ENCODE measurements at regions not wholly inside any gene's neighbourhood (a gene's known extent, or its start where the extent isn't known, plus 50 kb on each side); places are given as distances from the start of the nearest gene placed in this dataset.
"Not testable (repeated sequence)": the region's sequence is repeated elsewhere in the genome, so short reads cannot be mapped to it uniquely, and the experiment has no call there.

DNA sequence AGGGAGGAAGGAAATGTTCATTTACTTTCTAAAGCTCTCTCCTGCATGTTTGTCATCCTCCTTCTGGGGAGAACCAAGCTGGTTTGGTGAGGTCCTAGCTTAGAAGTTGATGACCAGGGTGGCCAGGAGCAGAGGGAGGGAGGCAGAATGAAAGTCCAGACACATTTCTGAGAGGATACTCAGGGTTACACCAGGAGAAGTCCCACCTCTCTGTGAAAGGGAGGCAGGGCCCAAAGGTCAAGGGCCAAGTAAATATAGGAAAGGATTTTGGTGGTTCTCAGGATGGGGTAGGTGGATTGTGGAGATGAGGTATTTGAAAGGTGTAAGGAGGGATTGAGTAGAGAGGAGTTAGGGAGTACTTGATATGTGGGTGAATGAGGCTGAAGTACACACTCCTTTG is 58.0 kb upstream of the FBXO11 start:
- no peak for DNase-seq

DNA sequence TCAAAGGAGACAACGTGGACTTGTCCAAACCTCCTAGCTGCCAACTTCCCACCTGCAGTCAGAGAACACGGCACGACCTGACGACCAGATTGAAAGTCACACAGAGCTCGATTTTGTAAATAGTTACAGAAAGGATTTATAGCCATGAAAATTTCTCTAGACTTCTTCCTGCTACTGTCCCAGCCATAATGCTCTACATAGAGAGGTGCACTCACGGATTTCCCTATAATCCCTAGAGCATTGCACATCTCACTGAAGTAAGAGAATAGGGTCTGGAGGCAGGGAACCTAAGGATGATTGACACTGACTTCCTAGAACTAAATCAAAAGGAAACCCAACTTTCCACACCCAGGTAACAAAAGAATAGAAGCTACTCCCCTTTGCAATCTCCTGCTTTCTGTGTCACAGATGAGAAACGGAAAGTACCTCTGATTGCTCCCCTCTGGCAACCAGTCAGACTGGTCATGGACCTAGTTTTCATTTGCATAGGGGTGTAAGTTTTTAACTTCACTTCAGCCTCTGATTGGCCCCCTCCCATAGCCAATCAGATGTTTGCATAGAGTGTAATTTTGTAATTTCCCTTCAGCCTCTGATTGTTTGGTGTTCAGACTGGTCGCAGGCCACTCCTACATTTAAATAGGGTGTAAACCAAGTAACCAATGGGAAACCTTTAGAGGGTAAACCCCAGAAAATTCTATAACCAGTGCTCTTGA is 58.6 kb upstream of the FBXO11 start:
- DNase-seq, result no peak

DNA sequence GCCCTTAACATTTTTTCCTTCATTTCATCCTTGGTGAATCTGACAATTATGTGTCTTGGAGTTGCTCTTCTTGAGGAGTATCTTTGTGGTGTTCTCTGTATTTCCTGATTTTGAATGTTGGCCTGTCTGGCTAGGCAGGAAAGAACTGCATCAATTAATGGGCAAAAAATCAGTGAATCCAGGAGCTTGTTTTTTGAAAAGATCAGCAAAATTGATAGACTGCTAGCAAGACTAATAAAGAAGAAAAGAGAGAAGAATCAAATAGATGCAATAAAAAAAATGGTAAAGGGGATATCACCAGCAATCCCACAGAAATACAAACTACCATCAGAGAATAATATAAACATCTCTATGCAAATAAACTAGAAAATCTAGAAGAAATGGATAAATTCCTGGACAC is 70.4 kb upstream of the FBXO11 start:
- not testable (repeated sequence) for DNase-seq

DNA sequence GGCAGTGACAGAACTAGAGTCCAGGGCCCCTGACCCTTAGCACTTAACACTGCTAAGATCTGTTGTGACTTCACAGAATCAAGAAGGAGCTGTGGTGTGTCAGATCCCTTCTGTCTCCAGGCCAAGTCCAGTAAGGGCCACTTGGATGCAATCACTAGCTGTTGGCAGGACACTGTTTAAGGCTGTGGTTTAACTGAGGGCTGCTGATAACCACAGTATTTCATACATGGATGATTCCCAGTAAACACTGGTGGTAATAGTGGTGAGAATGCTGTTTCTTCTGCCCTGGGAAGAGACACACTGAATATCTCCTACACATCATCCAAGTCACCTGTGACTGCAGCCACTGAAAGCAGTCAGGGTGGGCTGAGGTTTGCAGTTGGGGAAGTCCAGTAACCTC is 77.7 kb upstream of the FBXO11 start:
- no peak for DNase-seq

DNA sequence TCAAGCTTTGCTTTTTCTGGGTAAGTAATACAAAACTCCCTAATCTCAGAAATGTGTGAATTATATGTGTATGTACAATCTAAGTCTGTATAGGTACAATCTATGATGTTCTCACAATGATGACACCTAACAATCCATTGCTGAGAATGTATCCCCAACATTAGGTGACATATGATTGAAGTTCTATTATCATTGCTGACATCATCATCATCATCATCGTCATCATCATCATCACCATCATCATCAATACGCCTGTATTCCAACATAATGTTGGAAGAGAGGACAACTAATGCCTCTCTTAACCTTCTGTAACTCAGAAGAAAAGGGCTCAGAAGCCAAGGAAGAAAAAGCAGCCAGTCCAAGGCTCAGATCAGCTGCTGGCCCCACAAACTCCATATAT is 84.2 kb upstream of the FBXO11 start:
- DNase-seq, result no peak

DNA sequence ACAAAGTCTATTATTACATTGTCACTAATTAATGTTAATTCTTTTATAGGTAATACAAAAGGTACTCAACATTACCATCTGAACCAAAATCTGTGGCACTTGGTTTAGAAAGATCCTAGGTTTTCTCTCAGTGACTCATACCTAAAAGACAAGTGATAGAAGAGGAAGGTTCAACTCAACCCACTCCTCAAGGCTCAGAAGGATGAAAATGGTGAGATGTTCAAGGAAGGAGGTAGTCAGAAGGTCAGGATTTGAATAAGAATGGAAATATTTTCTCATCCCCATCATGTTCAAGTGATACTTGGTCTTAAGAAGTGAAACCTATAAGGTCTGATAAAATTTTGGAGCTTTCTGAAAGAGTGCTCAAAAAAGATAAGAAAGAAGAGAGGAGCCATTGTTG is 86.4 kb upstream of the FBXO11 start:
- DNase-seq, result no peak

DNA sequence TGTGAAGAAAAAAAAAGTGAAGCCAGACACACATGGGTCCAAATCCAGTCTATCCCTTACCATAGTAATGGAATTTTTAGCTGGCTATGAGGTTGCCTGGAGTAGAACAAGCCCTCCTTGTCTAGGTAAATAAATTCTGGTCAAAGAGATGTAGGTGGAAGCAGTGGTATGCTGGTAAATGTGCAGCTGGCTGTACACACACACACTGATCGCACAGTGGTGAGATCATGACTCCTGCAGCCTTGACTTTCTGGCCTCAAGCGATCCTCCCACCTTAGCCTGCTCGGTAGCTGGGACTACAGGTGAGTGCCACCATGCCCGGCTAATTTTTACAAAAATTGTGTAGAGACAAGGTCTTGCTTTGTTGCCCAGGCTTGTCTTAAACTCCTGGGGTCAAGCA is 90.5 kb upstream of the FBXO11 start:
- DNase-seq, result no peak

DNA sequence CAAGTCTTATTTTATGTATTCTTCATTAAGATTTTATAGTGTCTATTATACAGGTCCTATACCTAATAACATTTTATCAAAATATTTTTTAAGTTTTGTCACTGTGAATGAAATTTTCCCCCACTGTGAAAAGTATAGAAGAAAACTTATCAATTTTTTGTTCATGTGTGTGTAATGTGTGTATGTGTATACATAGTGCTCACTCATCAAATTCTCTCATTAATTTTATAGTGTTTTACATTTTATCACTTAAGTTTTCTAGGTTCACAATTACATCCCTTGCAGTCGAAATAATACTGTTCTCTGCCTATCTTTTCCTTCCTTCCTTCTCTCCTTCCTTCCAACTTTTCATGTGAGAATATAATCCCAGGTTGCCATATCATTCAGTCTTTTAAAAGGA is 93.2 kb upstream of the FBXO11 start:
- DNase-seq, result no peak

DNA sequence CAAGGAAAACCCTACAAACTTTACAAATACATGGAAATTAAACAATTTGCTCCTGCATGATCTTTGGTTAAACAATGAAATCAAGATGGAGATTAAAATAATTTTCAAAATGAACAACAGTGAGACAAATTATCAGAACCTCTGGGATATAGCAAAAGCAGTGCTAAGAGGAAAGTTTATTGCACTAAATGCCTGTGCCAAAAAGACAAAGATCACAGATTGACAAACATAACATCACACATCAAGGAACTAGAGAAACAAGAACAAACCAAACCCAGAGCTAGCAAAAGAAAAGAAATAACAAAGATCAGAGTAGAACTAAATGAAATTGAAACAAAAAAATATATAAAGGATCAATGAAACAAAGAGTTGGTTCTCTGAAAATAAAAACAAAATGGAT is 95.2 kb upstream of the FBXO11 start:
- no peak for DNase-seq

DNA sequence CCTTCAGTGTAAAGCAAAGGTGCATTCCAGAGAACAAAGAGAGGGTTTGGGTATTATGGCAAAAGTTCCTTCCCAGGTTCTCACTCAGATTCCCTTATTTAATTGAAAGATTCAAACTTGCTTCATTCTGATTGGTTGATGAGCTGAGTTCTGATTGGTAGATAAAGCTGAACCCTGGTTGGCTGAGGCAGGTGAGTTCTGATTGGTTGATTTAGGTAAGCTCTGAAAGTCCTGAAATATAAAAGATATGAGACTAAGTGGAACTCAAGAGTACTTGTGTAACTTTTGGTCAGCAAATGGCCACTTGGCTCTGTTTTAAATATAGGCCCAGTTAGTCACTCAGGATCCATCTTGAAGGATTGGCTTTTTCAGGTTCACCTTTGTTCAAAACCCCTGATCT is 99.8 kb upstream of the FBXO11 start:
- no peak for DNase-seq

DNA sequence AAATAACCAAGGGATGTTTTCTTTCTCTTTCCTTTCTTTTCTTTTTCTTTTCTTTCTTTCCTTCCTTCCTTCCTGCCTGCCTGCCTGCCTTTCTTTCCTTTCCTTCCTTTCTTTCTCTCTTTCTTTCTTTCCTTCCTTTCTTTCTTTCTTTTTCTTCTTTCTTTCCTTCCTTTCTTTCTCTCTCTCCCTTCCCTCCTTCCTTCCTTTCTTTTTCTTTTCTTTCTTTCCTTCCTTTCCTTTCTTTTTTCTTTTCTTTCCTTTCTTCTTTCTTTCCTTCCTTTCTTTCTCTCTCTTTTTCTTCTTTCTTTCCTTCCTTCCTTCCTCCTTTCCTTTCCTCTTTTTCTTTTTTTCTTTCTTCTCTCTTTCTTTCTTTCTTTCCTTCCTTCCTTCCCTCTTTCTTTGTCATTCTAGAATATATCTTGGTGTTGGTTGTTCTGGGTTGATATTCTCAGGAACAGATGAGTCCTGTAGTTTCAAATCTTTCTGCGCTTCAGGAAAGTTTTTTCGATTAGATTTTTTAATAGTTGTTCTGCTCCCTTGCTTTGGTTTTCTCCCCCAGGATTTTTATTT is 101.5 kb upstream of the FBXO11 start:
- no peak for DNase-seq

DNA sequence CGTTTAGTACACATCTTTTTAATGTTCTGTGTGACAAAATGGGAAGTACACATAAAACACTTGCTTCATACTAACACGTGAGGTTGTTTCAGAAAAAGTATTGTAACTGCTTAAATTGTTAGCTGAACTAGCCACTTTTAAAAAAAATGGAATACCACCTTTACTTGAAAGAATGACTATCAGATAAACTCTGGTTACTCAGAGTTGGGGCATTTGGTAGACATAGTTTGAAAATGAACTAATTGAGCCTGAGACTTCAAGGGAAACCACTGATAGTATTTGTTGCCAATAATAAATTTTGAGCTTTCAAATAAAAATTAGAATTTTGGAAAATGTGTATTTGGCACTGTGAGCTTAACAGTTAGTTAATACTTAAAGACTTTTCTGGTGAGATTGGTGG is 103.0 kb upstream of the FBXO11 start:
- DNase-seq, result no peak

DNA sequence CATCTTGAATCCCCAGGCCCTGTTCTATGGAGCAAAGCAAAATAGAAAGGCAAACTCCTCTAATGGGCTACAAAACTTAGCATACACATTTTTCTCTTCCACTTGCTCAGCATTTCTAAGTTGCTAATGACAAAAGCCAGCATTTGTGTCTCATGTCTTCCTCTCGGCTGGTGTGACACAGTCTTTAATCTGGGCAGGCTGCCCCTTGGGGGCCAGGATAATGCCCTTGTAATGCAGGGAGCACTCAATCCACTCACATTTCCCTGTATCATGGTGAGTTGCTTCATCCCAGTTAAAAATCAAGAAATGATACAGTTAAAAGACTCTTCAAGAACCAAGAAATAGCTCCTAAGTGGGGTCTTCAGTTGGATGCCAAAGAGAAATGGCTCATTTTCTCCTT is 109.1 kb upstream of the FBXO11 start:
- DNase-seq, result peak; percentile 24

DNA sequence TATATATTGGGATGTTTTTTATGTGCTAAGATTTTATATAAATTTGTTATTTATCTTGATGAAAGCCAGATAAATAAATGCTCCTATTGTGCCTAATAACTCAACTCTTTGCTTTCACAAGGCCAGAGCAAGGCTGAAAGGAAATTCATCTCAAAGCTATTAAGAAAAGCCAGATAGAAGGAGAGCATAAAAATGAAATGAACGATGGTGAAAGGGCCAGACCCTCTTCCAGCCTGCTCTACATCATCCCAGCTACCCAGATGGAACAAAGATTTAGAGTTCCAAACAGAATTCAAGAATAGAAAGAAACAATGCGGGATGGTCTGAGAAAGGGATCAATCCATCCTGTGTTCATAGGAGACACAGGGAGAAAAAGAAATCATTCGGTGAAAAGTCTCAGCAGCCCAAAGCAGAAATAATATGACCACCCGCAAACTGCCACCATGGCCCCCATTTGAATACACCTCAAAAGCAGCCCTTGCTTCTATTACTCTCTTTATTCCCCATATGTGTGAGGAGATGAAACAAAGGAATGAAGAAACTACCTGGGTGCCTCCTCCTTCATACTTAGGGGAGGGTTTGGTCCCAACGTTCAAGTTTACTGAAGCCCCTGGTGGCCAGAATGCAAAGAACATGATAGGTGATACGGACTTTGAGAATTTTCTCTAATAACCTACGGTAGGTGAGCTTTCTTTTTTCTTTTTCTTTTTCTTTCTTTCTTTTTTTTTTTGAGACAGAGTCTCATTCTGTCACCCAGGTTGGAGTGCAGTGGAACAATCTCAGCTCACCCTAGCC is 110.1 kb upstream of the FBXO11 start:
- no peak for DNase-seq

DNA sequence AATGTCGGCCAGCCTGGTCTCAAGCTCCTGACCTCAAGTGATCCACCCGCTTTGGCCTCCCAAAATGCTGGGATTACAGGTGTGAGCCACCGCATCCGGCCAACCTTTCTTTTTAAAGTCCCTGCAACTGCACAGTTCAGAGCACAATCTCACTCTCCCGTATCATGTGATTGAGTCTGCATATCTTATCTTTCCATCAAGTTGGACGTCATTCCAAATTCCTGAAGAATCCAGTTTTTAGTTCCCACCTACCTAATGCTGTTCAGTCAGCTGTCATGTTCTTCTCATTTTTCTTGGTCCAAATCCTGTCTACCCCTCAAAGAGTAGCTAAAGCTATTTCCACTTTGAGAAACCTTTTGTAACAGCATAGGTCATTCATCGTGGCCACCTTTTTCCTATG is 110.8 kb upstream of the FBXO11 start:
- no peak for DNase-seq

DNA sequence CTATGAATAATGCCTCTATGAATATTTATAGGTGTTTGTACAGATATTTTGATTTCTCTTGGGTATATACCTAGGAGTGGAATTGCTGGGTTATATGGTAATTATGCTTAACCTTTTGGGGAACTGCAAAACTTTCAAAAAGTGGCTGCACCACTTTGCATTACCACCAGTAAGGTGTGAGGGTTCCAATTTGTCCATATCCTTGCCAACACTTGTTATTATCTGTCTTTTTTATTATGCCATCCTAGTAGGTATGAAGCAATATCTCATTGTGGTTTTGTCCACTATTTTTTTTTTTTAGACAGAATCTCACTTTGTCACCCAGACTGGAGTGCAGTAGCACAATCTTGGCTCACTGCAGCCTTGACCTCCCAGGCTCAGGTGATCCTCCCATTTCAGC is 112.2 kb upstream of the FBXO11 start:
- no peak for DNase-seq

DNA sequence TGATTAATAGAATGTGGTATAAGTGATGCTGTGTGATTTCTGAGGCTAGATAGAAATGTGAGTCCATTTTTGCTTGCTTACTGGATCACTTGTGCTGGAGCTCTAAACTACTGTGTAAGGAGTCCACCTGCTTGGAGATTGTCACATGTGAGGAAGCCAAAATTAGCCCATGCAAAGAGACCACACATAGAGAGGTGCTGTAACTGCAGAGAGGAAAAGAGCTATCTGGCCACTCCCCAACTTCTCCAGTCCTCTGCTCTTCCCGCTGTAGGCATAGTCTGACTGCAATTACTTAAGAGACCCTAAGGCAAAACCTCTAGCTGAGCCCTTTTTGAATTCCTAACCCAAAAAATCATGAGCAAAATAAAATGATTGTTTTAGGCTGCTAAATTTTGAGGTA is 120.6 kb upstream of the FBXO11 start:
- DNase-seq, result no peak

DNA sequence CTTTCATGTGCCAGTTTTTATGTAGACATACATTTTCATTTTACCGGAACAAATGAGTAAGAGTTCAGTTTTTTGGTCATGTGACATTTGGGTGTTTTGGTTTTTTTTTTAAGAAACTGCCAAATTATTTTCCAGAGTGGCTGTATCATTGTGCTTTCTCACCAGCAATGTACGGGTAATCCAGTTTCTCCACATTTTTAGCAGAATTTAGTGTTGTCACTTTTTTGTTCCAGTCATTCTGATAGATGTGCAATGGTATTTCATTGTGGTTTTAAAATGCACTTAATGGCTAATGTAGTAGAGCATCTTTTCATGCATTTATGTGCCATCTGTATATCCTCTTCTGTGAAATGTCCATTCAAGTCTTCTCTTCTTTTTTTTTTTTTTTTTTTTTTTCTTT is 126.5 kb upstream of the FBXO11 start:
- DNase-seq, result no peak

DNA sequence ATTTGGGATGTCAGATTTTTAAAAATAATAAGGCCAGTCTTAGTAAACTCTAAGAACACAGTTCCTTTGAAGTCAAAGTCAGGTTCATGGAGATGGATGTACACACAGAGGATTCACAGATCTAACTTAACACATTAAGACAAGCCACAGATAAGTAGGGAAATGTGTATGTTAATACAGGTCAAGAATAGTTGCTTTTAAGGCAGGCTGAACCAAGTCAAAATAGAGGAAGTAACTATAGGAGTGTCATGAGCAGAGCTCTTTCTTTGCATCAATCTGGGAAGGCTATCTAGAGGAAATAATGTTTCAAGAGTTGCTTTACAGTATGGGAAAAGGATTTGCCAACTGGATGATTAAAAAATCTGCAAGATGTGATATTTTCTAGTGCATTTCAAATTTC is 128.0 kb upstream of the FBXO11 start:
- no peak for DNase-seq

DNA sequence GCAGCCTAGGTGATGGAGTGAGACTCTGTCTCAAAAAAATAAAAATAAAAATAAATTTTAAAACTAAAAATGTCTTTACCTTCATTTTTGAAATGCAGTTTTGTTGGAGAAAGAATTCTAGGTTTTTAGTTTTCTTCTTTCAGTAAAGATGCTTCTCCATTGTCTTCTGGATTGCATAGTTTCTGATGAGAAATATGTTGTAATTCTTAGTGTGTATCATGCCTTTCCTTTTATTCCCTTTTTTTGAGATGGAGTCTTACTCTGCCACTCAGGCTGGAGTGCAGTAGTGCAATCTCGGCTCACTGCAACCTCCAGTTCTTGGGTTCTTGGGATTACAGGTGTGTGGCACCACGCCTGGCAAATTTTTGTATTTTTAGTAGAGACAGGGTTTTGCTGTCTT is 130.0 kb upstream of the FBXO11 start:
- DNase-seq, result no peak

DNA sequence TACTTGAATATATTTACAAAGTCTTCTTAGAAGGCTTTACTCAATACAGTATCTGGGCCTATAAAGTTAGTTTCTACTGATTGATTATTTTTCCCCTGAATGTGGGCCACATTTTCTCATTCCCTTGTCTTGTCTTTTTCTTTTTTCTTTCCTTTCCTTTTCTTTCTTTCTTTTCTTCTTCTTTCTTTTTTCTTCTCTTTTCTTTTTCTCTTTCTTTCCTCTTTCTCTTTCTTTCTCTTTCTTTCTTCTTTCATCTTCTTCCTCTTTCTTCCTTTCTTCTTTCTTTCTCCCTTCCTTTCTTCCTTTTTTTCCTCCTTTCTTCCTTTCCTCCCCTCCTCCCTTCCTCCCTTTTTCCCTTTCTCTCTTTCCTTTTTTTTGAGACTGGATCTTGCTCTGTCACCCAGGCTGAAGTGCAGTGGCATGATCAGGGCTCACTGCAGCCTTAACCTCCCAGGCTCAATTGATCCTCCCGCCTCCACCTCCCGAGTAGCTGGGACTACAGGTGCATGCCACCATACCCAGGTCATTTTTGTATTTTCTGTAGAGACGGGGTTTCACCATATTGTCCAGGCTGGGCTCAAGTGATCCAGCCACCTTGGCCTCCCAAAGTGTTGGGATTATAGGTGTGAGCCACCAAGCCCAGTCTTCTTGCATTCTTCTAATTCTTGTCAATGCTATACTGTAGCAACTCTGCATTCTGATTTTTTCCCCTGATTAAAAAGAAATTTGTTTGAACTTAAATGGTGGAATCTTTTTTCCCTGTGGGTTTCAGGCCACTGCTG is 133.1 kb upstream of the FBXO11 start:
- no peak for DNase-seq

DNA sequence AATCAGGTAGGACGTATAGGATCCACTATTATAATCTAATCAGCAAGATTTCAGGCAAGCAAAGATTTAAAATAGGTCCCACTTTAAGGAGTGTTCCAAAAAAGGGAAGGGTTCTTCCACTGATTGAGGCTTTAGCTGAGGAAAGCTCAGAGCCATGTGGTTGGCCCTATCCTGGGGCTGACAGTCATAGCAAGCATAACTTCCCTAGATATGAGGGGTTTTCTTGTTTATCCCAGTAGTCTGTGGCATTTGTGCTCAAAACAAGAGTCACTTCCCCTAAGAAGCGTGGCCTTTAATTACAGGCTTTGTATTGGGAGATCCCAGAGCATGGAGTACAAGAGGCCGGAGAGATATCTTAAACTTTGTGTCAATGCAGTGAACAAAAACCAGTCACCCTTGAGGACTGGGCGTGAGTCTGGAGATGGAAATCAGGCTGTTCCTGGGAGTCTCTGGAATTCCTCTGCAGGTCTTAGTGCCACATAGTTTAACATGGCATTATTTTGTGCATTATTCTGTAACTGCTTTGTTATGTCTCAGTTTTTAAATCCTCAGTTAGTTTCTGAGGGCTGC is 136.9 kb upstream of the FBXO11 start:
- DNase-seq, result no peak

DNA sequence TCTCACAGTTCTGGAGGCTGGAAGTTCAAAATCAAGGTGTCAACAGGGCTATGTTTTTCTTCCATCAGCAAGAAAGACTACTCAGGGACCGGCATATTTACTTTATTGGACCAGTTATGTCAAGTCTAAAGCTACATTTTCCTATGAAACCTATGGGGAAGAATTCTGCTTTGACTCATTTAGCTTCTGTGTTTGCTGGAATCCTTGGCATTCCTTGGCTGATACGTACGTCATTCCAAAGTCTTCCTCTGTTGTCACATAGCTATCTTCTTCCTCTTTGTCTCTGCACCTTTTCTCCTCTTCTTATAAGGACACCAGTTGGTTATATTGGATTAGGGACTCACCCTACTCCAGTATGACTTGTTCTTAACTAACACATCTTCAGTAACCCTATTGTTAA is 137.4 kb upstream of the FBXO11 start:
- DNase-seq, result peak; percentile 27
